ENCODE measurements at regions not wholly inside any gene's neighbourhood (a gene's known extent, or its start where the extent isn't known, plus 50 kb on each side); places are given as distances from the start of the nearest gene placed in this dataset.
"Not testable (repeated sequence)": the region's sequence is repeated elsewhere in the genome, so short reads cannot be mapped to it uniquely, and the experiment has no call there.

DNA sequence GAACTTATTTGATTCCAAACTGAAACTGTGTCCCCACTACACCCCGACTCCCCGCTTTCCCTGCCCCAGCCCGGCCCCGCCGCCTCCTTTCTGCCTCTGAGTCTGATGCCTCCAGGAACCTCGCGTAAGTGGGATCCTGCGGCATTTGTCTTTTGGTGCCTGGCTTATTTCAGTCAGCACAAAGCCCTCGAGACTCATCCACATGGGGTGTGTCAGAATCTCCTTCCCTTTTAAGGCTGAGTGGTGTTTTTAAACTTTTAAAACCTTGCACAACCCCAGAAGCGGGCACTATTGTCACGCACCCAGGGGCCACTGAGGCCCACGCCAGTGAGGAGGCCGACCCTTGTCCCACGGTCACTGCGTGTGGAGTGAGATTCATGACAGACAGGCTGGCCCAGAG, 206.9 kb downstream of the NPIPB11 start:
- DNase-seq (ENCODE audit: low spot score): not testable (repeated sequence)

GRCh38 chr16:29198731-29199521, 207.6 kb downstream of the NPIPB11 start:
- DNase-seq (ENCODE audit: low spot score): no peak

GRCh38 chr16:29198231-29198630, 208.3 kb downstream of the NPIPB11 start:
- DNase-seq (ENCODE audit: low spot score): no peak

GRCh38 chr16:29197494-29198100, 208.9 kb downstream of the NPIPB11 start:
- DNase-seq (ENCODE audit: low spot score): not testable (repeated sequence)

DNA sequence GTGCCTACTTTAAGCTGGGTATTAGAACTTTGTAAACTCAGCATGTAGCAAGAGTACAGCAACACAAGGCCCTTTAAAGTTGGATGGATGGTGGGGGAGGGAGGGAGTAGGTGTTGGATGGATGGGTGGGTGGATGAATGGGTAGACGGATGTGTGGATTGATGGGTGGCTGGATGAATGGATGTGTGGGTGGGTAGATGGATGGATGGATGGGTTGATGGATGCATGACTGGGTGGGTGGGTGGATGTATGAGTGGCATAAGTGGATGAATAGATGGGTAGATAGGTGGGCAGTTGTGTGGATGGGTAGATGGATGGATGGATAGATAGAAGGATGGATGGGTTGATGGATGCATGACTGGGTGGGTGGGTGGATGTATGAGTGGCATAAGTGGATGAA, 209.8 kb downstream of the NPIPB11 start:
- not testable (repeated sequence) for DNase-seq (ENCODE audit: low spot score)

- not testable (repeated sequence) for DNase-seq (ENCODE audit: low spot score)
Measured at GRCh38 chr16:29195116-29195872, 210.4 kb downstream of the LAT start.

DNA sequence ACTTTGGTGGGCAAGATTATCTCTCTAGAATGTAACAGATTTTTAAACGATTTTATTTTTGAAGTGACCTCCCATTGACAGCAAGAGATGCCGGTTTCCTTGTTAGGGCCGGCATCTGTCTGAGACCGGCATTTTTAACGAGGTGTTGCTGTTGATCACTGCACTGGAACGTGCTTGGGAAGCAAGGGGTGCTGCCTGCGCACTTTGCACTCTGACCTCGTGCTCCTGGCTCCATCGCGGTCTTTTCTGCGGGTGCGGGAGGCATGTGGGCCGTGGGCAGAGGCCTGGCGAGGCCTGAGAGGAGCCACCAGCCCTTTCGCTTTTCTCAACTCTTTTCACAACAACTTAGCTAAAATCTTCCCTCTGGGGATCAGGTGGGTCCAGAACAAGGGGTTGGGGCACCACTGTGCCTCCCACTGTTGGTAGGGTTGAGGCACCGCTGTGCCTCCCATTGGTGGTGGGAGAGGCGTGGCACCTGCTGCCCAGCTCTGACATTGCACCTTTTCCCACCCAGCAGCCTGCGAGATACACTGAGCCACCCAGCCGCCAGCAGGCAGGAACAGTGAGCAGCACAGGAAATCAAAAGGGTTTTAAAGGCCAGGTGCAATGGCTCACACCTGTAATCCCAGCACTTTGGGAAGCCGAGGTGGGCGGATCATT, 209.5 kb downstream of the LAT start:
- not testable (repeated sequence) for DNase-seq (ENCODE audit: low spot score)

GRCh38 chr16:29193634-29194033, 208.8 kb downstream of the LAT start:
- not testable (repeated sequence) for DNase-seq (ENCODE audit: low spot score)

GRCh38 chr16:29193248-29193574, 208.4 kb downstream of the LAT start:
- not testable (repeated sequence) for DNase-seq (ENCODE audit: low spot score)

DNA sequence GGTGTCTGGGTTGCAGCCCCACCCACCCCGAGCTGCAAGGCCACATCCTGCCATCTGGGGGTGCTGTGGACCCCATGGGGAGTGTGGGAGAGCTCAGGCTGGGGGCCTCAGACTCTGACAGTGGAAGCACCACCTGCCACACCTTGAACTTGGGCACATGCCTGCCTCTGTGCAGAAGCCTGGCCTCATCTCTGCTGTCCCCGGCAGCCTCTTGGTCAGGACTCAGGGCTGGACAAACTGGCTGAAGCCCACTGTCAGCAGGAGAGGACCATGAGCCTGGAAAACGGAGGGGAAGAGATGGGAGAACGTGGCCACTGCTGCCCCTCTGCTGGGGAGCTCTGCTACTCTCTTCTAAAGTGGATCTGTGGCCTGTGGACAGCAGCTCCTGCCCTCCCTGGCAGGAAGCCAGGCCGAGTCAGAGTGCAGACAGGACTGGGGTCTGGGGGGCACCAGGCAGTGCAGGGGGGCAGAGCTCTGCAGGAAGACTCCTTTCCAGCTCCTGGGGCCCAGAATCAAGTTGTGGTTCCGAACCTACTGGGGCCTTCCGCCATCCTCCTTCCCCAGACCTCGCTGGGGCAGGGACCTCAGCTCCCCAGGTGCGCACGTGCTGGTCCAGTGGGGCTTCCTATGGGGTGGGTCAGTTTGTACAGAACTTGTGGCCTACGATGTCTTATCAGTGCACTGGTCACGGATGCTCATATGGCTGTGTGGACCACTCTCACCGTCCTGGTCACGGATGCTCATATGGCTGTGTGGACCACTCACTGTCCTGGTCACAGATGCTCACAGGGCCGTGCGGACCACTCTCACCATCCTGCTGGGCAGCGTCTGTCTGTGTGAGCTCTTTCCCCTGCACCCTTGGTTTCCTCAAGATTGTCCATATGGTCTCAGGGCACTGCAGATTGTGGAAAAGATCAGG, 207.7 kb downstream of the LAT start:
- no peak for DNase-seq (ENCODE audit: low spot score)

DNA sequence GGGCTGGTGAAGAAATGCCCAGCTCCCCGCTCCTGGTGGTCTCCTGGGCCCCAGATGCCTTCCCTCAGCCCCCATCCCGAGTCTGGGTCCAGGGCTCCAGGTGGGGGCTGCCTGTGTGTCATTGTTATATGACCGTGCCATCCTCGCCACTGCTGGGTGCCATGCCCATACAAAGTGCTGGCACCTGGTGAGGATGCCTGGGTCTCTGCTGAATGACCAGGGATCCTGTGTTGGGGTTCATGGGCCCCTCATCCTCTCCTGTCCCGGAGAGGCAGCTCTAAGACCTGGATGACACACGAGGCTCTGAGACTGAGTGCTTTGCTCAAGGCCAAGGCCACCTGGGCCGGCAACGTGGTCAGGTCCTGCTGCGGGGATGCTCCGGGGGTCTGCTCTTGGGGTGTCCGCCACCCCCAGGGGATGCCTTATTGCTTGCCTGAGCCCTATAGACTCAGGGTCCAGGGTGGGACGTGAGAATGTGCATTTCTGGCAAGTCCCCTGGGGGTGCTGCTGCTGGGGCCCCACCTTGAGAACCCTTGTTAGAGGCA, 206.9 kb downstream of the LAT start:
- DNase-seq (ENCODE audit: low spot score): not testable (repeated sequence)

DNA sequence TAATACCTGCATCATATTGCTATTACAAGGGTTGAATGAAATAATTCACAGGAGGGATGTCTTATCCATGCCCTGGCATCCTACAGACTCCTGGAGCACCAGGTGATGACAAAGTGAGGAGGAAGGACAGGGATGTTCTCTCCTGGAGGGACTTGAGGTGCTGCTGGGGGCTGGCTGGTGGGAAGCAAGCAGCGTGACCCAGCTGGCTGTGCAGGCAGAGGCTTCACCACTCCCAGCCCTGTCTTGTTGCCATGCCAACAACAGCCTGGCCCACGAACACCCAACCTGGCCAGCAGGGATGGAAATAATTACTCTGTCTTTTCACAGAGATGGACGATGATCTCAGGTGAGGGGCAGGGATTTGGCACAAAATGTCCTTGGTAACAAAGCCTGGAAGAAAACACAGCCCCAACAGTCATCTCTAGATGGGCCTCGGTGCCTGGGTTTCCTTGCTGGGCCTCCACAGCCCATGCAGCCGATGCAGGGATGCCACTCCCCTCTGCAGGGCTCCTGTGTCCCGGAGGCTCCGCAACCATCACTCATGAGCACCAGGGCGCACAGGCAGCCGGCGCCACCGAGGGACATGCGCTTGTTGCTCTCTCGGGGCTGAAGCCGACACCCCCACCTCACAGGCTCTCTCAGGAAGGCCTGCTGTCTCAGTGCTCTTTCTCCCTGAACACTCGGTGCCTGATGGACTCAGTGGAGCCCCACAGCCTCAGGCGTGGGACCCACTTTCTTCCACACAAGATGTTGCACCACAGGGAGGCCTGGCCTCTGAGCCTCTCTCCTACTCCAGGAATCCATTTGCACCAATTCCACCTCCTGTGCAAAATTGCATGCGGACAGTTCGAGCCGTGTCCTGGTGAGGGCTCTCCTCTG, 205.9 kb downstream of the LAT start:
- not testable (repeated sequence) for DNase-seq (ENCODE audit: low spot score)

DNA sequence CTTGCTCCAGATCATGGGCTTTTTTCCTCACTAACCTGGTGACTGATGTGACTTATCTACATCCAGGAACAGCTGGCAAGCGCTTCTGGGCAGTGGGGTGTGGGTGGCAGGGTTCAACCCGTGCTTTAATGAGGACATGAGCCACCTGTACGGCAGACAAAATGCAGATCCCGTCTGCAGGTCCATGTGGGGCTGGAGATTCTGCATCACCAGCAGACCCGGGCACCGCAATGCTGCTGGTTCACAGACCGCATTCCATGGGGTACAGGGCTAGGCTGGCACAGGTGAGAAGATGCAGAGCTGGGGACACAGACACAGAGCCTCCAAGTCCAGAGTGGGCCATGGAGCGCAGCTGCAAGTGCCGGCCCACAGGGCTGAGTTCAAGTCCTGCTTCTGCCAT, 204.0 kb downstream of the LAT start:
- DNase-seq (ENCODE audit: low spot score): not testable (repeated sequence)

DNA sequence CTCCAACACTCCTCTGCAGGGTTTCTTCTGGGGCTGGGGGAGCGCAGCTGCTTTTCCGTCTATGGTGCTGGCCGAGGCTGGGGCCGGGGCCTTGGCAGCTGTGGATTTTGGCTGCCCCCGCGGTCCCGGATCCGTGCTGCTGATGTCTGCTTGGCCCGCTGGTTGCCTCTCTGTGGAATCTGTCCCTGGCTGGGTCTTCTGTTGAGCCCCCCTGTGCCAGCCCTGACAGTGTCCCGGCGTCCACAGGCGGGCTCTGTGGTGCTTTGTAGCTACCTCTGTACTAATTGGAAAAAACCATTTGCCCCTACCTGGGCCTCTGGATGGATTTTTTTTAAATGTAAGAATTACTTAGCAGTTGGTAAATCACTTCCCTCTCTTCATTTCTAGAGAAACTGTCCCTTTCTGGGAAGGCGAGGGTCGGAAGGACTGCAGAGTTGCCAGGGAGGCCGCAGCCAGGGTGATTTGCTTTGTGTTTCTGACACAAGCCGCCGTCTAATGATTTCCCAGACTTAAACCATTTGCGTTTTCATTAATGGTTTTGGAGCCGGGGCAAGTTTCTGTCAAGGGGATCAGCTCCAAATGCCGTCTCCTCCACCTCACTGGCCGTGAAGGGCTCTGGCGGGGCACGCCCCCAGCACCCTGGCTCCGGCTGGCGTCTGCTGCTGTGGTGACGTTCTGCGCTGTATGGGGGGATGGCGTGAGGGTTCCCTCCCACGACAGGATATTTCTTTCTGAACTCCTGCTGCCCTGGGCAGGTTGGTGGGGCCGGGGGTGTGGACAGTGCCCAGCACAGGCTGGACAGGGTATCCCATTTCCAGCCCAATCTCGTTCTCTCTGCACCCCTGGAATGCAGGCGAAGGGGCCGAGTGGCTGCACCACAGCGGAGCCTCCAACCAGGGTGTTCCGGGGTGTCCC, 201.7 kb downstream of the LAT start:
- not testable (repeated sequence) for DNase-seq (ENCODE audit: low spot score)

DNA sequence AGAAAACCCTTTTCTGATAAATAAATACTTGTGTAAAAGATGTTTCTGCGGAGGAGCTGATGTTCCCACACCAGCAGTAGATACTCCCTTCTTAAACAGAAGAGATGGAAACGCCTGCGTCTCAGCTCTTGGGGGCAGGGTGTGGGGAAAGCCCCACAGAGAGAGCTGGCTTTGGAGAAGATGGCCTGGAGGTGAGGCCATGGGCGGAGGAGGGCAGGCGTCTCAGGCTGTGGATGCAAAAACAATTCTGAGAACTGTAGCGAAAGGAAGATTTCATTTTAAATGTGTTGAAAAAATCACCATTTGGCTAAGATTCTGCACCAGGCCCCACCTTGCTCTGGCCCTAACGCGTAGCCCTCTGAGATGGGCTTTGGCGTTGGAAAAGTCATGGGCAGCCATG, 201.0 kb downstream of the LAT start:
- not testable (repeated sequence) for DNase-seq (ENCODE audit: low spot score)

GRCh38 chr16:29184738-29185438, 200.0 kb downstream of the LAT start:
- DNase-seq (ENCODE audit: low spot score): not testable (repeated sequence)

DNA sequence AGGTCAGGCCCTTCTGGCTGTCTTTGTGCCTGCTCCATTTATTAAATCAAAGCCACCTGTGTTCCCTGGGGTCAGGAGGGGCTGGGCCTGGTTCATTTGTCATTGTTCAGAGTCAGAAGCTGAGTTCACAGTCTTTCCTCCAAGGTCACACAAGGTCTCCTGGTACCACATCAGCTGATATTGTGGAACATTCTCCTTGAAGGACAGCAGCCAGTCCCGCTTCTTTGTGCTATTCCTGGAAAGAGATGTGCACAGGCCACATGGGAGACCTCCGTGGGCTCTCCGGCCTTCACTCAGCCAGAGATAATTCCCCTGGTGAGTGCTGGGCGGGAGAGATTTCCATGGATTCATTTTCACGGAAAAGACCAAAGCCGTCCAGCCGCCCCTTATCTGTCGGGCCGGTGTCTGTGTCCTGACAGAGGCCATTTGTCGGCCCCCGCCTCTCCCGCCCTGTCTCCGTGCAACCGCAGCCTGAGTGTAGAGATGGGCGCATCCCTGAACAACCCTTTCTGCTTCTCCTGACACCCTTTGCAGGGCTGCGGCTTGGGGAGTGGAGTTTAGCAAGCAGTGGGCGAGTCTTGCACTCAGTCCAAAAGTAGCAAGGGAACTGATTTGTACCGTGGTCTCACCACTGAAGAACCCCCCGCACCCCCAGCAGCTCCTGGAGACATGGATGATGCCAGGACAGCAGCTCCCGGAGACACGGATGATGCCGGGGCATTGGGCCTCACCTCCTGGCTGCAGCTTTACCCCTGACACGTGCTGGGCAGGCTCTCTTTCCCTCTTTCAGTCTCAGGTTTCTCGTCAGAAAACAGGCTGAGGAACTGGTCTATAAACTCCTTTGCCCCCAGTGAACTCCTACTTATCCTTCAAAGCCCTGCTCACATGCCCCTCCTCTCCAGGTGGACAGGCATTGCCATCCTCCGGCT, 198.4 kb downstream of the LAT start:
- DNase-seq (ENCODE audit: low spot score): not testable (repeated sequence)

Measured in cerebellar cortex (tissue), 1 donor.